AG08396 (cell line): ENCODE measurements at regions not wholly inside any gene's neighbourhood (a gene's known extent, or its start where the extent isn't known, plus 50 kb on each side); places are given as distances from the start of the nearest gene placed in this dataset.
"Not testable (repeated sequence)": the region's sequence is repeated elsewhere in the genome, so short reads cannot be mapped to it uniquely, and the experiment has no call there.

Source experiments
- DNase-seq: peaks from one replicate; pipeline ENCODE4 v3.0.0; 2012; ENCODE audit warnings: low spot score, mixed read lengths

DNA sequence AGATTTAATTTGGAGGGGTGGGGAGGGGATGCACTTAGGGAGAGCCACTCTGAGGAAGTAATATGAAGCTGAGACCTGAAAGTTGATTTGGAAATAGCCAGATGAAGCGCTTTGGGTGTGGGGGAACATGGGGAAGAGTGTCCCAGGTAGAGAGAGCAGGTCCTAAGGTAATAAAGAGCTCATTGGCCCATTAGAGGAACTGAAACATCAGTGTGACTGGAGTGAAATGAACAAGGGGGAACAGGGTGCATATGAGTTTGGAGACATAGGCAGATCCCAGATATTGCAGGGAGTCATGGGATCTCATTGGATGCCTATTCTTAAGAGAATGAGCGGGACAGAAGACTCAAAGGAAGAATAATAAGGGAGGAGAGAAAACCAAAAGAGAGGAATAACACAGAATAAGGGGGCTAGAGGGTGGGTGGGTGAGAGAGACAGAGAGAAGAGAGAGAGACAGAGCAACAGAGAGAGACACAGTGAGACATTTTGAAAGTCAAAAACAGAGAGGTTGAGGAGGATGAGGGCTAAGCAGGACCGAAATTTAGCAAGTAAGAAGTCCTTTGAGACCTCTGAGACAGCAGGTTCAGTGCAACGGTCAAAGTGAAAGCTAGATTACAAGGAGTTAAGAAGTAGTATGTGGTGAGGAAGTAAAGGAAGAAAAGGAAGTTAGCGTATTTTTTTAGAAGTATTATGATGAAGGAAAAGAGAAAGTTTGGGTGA is 54.1 kb upstream of the NOTCH2NLA start:
- not testable (repeated sequence) for DNase-seq

DNA sequence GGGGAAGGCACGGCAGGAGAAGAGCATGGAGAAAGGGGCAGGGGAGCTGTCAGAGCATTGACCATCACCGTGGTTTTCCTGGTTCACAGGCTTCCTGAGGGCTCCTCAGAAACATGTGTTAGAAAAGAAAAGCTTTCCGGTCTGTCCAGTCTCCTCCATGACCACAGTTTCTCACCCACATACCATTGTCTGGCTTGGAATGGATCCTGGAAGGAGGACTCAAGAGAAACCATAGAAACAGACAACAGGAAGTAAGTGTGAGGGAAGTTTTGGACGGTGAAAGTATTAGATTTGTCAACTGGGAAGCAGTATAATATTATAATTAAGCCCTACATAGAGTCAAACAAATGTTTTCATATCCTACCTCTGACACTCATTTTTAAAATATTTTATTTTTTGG is 52.7 kb upstream of the NOTCH2NLA start:
- DNase-seq = not testable (repeated sequence)

DNA sequence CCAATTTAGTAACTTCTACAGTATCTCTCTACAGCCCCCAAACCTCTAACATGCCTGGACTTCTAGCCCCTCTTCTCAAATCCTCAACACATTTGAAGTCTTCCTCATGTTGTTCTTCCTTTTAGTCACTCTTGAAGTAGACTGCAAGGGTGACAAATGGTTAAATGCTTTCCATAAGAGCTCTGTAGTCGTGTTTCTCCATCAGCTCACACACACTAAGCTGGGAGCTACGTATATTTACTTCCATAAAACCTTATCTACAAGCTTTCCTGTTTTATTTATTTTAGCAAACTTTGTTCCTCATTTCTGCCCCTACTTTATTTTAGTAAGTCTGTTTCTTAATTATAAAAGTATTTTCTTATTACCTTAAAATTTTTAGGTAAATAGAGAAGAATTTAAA is 49.9 kb upstream of the NOTCH2NLA start:
- not testable (repeated sequence) for DNase-seq
